ENCODE measurements at regions not wholly inside any gene's neighbourhood (a gene's known extent, or its start where the extent isn't known, plus 50 kb on each side); places are given as distances from the start of the nearest gene placed in this dataset.
A peak's percentile ranks its signal among the peaks of the same experiment; 100 is the strongest.

DNA sequence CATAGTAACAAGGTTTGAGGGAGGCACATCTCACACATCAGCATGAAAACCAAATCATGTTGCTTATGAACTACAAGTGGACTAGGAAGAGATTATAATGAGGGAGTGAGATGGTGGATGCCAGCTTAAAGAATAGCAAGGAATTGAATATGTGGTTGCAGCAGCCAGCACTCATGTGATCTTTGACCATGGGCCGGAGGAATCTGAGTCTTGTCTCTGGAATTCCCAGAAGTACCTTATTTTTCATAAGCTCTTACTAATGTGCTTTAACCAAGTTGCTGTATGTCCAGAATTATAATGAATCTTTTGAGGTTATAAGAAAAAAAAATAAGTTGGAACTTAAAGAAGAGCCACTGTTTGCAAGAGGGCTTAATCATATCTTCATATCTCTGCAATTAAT, 97.0 kb downstream of the DISP1 start:
- DNase-seq (ENCODE audit: low spot score), result no peak

DNA sequence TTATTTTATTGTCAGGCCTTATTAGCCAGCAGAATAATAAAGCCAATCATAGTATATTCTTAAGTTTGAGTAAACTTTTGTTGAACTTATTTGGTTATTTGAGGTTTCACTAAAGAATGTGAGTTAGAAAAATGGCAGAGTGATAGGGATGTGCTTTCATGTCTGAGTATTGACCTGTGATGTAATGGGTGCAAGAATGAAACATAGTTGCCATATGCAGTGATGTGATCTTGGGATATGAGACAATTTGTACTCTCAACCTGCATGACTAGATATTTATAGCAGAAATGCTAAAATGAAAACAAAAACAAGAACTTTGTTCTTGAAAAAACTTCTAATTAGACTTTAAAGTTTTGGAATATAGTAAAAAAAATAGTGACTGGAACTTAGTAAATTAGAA, 97.9 kb downstream of the DISP1 start:
- DNase-seq (ENCODE audit: low spot score), result no peak

DNA sequence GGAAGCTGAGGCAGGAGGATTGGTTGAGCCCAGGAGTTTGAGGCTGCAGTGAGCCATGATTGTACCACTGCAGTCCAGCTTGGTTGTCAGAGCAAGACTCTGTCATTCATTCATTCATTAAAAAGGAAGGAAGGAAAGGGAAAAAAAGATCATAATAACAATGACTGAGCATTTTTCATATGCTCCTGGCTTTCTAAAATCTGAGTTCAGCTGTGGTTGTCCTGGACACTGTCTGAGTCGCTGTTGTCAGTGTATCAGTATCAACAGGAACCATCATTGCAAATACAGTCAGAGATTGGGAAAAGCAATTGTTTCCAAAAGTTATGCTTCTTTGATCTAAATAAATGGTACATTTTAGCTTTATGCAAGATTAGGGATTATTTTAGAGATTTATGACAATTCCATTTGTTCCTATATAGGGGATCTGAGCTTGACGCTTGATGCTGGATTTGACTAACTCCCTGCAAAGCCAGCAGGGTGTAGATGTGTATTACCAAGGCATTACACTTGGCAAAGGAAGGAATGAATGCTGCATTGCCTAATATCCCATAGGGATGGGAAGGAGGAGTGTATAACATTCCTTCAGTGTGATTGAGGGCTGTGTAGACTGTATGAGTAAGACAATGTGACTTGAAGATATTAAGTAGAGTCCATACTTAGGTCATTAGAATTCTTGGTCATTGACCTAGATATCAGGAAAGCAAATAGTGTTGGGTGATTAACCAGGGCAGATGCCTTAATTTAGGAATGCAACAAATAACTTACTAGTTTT, 100.2 kb downstream of the DISP1 start:
- DNase-seq (ENCODE audit: low spot score), result peak; percentile 95

DNA sequence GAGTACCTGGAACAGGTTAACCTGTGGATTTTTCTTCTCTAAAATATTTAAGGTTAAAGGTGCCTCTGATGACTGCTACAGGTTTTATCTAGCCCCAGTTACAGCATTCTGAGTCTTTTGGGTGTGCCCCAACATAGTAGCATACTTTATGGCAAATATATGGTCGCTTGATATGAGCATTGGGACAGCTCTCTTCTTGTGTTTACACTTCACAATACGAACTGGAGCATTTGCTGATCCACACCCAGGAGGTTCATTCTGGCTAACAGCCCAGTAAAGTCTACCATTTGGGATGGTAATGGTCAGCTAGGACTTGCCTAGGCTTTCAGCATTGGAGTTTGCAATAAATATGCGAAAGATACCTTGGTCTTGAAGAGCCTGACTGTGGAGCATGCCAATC, 101.3 kb downstream of the DISP1 start:
- no peak for DNase-seq (ENCODE audit: low spot score)

DNA sequence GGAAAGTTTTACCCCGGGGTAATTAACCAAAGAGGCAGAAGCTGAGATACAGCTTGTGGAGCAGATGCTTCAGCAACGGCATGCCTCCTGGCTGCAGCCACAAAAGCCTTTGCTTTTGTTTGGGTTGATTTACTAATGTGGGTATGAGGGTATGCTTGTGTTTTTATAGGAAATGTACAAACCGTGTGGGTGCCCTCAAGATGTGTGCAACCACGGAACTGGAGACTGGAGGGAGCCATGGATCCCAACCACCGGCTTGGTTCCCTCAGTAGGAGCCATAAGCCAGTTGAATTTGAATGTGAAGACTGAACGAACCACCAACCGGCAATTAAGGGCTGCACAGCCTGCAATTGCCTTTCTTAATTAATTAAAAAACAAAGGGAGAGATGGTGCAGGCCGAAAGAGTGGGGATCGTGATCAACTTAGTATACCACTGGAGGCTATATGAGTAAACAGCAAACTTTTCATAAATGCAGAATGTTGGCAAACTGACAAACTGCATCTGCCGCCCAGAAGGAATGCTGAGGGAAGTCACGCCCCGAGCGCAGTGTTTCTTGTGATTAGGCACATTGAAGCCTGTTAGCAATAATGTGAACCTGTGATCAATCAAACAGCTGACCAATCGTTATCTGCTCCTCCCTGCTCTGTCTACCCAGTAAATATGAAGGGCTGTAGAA, 104.1 kb downstream of the DISP1 start:
- DNase-seq (ENCODE audit: low spot score), result no peak

DNA sequence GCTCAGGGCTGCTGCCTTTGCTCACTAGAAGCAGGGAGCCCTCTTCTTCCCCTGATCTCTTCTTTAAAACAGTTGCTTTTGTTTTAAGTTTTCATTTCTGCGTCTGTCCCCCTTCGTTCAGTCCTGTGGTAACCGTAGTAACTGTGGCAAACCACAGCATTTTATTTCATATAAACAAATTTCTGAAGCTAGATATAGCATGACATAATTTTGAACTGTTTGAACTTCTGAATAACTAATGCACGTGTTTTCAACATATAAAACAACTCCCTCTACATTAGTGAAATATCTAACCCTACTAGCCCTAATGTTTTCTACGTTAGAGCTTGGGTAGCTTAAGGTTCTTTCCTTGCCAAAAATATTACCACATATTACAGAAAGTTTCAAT, 104.6 kb downstream of the DISP1 start:
- DNase-seq (ENCODE audit: low spot score), result no peak

DNA sequence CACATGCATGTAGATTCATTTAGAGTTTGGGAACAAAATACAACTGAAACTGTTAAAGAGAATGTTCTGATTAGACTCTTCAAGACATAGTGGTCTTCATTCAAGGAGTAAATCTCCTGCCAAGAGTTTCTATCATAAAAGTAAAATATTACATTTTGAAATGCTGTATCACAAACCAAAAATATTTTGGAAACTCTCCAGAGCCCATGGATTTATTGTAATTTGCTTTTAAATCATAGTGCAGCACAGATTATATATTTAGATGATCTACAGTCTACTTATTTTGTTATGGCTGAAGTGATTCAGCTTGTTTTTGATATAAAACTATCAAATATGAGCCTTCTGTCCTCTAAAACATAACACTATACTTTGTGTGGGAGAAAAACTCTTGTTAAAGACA, 105.3 kb downstream of the DISP1 start:
- DNase-seq (ENCODE audit: low spot score), result no peak

DNA sequence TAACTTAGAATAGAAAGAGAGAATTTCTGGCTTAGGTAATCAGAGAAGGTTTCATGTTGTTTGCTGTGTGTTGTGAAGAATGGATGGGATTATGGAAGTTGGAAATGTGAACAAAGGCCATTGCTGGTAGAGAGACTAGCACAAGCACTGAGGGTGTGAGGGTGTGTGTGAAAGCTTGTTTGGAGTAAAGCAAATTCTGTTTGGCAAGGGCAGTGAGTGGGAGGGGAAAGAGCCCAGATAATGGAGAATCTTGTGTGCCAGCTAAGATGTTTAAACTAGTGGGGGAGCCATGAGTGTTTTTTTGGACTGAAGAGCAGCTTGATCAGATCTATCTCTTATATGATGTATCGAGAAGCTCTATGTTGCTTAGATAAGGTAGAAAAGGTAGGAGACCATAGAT, 107.1 kb downstream of the DISP1 start:
- DNase-seq (ENCODE audit: low spot score), result no peak

DNA sequence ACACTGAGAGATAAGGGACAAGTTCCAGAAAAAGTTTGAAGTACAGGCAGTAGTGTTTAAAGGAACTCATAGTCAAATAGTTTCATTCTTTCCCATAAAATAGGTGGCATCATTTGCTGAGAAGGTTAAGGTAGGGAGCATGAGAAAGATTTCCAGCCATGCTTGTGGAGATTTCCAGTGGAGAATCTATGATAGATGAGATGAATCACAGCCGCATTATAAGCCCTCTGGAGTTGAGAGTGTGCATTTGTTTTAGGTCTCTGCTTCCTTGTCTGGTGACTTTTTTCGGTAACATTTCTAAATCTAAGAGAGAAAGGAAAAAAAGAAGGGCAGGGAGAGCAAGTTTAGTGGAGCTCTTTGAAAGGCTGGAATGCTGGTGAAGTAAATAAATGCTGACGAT, 108.7 kb downstream of the DISP1 start:
- DNase-seq (ENCODE audit: low spot score), result no peak

DNA sequence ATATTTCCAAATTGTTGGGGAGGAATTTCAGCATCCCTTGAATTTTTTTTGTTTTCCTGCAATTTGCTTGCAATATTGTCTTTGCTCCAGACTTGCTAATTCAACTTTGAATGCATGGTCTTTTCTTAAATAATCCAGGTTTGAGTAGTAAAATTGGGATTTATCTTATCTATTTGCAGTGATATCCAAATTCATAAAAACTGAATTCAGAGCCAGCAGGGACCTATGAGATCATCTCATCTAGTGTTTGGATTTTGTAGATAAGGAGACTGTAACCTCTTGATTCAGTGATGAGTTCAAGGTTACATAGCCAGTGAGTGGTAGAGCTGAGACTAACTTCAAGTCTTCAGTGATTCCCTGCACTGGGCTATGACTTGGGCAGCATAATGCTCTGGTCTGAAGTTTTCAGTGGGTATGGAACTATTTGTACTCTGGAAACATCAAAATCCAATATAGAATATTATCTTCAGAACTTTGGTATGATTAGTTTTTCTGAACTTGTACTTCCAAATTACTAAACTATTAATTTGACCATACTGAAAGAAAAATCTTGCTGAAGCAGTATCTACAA, 109.4 kb downstream of the DISP1 start:
- peak; percentile 89 for DNase-seq (ENCODE audit: low spot score)

DNA sequence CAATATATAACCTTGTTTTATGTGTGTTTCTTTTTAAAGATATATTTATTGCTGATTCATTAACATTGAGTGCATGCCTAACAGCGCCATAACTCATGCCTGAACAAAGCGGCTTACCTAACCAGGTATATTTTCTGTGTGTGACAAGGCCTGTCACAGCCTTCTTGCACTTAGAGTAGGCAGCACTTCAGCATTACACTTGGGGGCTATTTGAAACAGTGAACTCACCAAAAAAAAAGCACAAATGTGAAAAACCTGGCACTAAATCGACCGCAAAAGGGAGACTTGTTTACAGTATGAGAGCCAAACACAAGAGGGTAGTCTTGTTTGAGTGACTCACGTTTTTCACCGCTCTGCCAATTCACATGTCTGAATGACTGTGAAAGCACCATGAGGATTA, 111.7 kb downstream of the DISP1 start:
- DNase-seq (ENCODE audit: low spot score), result no peak

DNA sequence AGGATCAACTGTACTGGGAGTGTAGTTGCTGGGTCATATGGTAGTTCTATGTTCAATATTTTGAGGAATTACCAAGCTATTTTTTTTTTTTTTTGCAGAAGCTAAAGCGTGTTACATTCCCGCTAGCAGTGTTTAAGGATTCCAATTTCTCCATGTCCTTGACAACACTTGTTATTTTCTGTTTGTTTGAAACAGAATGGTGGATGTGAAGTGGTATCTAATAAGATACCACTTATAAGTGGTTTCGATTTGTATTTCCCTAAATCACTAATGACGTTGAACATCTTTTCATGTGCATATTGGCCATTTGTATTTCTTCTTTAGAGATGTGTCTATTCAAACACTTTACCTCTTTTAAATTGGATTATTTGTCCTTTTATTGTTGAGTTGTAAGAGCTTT, 112.2 kb downstream of the DISP1 start:
- no peak for DNase-seq (ENCODE audit: low spot score)

DNA sequence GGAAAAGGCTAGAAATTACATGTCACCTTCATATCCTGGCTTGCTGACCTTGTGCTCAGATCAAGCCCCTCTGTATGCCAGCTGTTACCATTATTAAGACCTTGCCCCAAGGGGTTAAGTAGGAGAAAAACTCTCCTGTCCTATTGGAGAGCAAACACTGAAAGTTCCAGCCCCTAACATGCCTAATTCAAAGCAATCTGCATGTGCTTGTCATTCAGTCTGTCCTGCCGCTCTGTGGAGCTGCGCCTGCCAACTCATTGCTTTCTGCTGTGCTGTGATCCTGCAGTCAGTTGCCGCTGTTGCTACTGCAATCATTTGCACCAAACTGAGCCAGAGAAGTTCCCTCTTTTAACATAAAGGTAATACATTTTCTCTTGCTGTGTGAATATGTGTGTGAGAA, 113.4 kb downstream of the DISP1 start:
- peak; percentile 93 for DNase-seq (ENCODE audit: low spot score)

DNA sequence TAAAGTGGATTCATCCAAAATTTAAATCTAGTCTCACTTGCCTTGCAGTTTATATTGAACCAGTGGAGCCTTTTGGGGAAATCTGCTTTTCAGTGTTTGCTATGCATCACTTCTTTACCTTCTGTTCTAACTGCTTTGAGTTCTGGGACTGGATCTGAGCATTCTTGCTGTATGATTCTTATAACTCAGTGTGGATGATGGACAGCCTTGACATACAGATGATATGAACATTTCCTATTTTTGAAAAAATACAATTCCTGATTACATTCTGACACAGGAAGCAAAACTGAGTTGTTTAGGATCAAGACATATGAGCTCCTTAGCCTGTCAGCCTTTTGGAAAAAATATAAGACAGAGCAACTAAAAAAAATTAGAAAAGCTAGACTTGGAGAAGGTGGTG, 115.2 kb downstream of the DISP1 start:
- no peak for DNase-seq (ENCODE audit: low spot score)

DNA sequence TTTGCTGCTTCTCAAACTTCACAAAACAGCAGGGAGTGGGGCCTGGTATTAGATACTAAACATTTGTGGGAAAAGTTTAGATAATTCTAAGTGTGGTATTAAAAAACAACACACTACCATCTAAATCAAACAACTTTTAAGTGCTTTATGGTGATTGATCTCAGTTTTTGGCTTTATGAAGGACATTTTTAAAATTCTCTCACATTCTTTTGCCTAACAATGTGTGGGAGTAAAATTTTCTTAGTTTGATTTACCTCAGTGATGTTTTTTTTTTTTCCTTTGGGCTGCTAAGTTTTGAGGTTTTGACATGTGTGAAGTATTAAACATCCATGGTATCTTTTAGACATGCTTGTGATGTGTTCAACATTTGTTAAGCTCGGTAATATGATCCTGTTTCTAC, 116.2 kb downstream of the DISP1 start:
- DNase-seq (ENCODE audit: low spot score), result no peak

DNA sequence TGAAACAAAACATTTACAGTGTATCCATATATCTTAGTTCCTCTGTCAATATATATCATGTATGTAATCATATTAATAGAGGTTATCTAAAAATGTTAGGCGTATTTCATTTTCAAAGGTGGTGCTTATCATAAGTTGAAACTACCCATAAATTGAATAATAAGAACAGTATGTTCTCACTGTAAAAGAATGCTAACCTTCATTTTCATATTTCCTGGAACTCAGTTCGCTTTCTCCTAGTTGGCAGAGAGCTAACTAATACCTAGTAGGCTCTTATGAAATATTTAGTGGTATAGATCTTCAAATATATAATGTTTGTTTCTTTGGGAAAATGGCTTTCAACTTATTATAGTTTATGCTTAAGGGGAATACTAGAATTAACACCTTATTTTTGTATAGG, 118.4 kb downstream of the DISP1 start:
- no peak for DNase-seq (ENCODE audit: low spot score)

DNA sequence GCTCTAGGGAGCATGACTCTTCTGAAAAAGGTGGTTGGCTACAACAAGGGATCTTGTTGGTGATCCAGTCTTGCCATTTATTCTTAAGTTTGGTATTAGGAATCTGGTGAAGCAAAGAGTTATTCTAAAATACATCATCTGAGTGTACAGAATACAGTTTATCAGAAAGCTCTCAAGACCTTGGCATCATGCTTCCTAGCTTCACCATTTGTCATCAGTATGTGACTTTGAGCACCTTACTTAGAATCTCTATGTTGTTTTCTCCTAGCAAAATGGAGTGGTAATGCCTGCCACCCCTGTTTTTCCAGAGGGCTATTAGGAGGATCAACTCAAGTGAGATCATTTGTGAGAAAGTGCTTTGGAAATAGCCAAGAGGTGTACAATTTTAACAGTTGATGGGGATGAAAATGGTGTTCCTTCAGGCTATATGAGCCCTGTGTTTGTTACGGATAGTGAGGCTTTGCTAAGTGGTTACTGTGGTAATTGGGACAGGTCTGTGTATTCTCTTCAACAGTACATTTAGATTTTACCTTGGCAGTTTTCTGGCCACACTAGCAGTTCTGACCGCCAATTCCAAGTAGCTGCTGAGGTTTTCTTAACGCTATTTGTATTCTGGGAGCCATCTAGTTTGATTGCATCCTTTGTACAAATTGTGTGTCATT, 120.5 kb downstream of the DISP1 start:
- DNase-seq (ENCODE audit: low spot score), result no peak

DNA sequence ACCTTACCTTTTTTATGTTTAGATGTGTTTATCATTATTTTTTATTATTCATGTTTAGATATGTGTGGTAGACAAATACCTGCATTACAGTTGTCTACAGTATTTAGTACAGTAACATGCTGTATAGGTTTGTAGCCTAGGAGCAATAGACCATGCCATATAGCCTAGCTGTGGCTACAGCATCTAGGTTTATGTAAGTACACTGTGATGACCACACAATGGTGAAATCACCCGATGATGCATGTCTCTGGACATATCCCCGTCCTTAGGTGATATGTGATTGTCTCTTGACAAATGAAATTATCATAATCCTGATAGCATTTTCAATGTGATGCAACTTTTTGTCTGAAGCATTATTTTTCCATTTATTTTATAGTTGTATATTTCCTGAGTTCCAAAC, 121.2 kb downstream of the DISP1 start:
- no peak for DNase-seq (ENCODE audit: low spot score)

DNA sequence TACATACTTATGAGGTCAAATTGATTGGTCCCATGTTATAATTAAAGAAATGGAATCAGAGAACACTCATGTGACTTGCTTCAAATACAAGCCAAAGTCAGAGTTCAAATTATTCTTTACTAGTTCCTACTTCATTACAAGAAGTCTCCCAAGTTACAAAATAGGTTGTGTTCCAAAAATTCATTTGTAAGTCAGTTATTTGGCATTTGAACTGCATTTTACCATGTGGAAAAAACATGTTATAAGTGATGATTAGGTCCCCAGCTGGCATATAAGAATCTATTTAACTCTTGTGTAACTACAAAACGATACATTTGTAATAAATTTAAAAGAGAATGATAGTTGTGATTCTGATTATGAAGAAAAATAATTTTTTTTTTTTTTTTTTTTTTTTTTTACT, 124.1 kb downstream of the DISP1 start:
- DNase-seq (ENCODE audit: low spot score), result no peak

DNA sequence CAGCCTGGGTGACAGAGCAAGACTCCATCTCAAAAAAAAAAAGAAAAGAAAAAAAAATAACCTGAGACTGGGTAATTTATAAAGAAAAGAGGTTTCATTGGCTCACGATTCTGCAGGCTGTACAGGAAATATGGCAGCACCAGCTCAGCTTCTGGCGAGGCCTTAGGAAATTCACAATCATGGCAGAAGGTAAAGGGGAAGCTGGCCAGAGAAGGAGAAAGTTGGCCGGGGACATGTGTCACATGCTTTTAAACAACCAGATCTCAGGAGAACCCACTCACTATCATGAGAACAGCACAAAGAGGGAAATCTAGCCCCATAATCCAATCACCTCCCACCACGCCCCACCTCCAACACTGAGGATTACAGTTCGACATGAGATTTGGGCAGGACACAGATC, 125.3 kb downstream of the DISP1 start:
- DNase-seq (ENCODE audit: low spot score), result no peak

DNA sequence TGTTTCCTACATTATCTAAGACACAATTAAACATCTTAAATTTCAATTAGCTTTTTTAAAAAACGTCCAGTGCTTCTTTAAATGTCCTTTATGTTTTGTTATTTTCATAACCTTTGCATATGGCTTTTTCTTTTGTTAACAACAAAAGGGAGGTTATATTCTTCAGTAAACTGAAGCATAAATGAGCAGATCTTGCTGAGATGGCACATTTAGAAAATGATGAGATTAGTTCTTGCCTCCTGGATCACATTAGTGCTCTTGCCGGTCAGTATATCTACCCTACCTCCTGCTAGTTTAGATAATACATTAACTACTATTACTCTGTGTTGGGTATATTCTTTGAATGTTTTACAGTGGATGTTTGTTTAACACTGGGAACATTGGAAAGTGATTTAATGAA, 126.1 kb downstream of the DISP1 start:
- DNase-seq (ENCODE audit: low spot score), result no peak

DNA sequence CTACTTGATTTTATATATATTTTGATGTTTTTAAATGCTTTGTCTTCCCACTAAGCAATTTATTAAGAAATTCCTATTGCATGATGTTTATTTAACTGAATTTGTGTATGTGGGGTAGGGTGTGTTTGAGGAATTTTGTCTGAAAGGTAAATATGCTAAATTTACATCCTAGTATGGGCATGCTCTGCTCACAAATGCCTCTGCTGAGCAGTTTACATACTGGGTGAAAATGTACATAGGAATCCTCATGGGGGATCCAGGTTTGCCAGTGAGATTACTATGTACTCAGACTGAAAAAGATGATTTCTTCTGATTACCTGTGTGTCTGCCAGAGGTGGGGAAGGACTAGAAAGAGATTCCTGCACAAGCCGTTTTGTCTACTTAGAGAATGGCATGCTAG, 126.6 kb downstream of the DISP1 start:
- DNase-seq (ENCODE audit: low spot score), result no peak

DNA sequence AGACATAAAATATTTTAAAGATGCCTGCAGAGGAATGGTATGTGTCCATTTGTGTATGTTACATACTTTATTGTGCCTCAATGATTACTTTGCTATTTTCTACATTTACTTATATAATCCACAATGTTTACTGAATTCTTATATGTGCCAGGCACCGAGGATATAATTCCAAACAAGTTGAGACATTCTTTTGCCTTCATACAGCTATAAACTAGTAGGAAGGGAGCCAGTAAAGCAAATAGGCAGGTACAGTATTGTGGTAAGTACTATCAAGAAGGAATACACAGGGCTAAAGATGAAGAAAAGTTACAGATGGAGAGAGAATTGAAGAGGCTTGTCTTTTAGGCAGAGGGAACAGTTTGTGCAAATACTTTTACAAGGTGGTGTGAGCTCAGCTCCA, 131.6 kb downstream of the DISP1 start:
- no peak for DNase-seq (ENCODE audit: low spot score)
